PC-9 (cell line): ENCODE measurements at regions not wholly inside any gene's neighbourhood (a gene's known extent, or its start where the extent isn't known, plus 50 kb on each side); places are given as distances from the start of the nearest gene placed in this dataset.

Experiments
- BruUV-seq: library from RNA; stranded (reverse); fragments of 400-500 nt; replicated peaks from 2 replicates; lab custom pipeline; 2021; lab: Mats Ljungman, UMichigan
- CTCF ChIA-PET: fragments of 300-600 bp; sonication (Branson Sonifier 250); formaldehyde crosslinking; loops from one replicate; lab custom pipeline; 2022; ENCODE audit warnings: antibody characterized with exemption; lab: Charles Lee
- POLR2A ChIA-PET: fragments of 300-600 bp; sonication (Branson Sonifier 250); formaldehyde crosslinking; loops from one replicate; lab custom pipeline; 2022; ENCODE audit warnings: antibody characterized with exemption; ENCODE audit not compliant: unreplicated experiment; lab: Charles Lee
- DNase-seq, 2 experiments: peaks; one replicate each; pipeline versions ENCODE4 v3.0.0 to v3.0.0-alpha.2; 2015 to 2022; ENCODE audit warnings: mixed read lengths in 1 of 2
- H2AFZ ChIP-seq: fragments of 200-600 bp; sonication (generic); 2 replicates; pipeline ENCODE4 v1.8.1; 2017; ENCODE audit warnings: antibody characterized with exemption
- H3F3A ChIP-seq: fragments of 200-600 bp; sonication (generic); 2 replicates; pipeline ENCODE4 v1.8.1; 2017; ENCODE audit warnings: antibody characterized with exemption, mild to moderate bottlenecking, low read depth; ENCODE audit not compliant: insufficient read depth
- H3K27ac ChIP-seq: fragments of 200-600 bp; sonication (generic); 2 replicates; pipeline ENCODE4 v1.6.1; 2016; ENCODE audit warnings: mixed run types
- H3K27me3 ChIP-seq: fragments of 200-600 bp; sonication (generic); 2 replicates; pipeline ENCODE4 v1.6.1; 2016; ENCODE audit warnings: low read depth, mixed run types; ENCODE audit not compliant: insufficient read depth
- H3K36me3 ChIP-seq: fragments of 200-600 bp; sonication (generic); 2 replicates; pipeline ENCODE4 v1.6.1; 2016; ENCODE audit warnings: low read depth, mixed run types
- H3K4me1 ChIP-seq: fragments of 200-600 bp; sonication (generic); replicated peaks from 2 replicates; pipeline ENCODE4 v1.6.1; 2016; ENCODE audit warnings: mixed run types; ENCODE audit not compliant: insufficient read depth
- H3K4me2 ChIP-seq: fragments of 200-600 bp; sonication (generic); 2 replicates; pipeline ENCODE4 v1.6.1; 2017; ENCODE audit warnings: mixed run types
- H3K4me3 ChIP-seq: fragments of 200-600 bp; sonication (generic); 2 replicates; pipeline ENCODE4 v1.6.1; 2016; ENCODE audit warnings: mixed run types
- H3K79me2 ChIP-seq: fragments of 200-600 bp; sonication (generic); 2 replicates; pipeline ENCODE4 v1.6.1; 2017; ENCODE audit warnings: low read depth, mixed run types
- H3K9me2 ChIP-seq: fragments of 200-600 bp; sonication (generic); 2 replicates; pipeline ENCODE4 v1.8.1; 2017; ENCODE audit warnings: mild to moderate bottlenecking; ENCODE audit not compliant: insufficient read depth
- H3K9me3 ChIP-seq: fragments of 200-600 bp; sonication (generic); 2 replicates; pipeline ENCODE4 v1.8.1; 2016; ENCODE audit warnings: low read depth; ENCODE audit not compliant: insufficient read depth
- H4K20me1 ChIP-seq: fragments of 200-600 bp; sonication (generic); 2 replicates; pipeline ENCODE4 v1.8.1; 2017; ENCODE audit not compliant: insufficient read depth
- CTCF ChIP-seq: fragments of 200-600 bp; sonication (generic); conservative IDR thresholded peaks from 2 replicates; pipeline ENCODE4 v1.6.1; 2017; ENCODE audit warnings: mixed run types, antibody characterized with exemption, mild to moderate bottlenecking, moderate library complexity
- EZH2 ChIP-seq: fragments of 200-600 bp; sonication (generic); IDR thresholded peaks from 2 replicates; pipeline ENCODE4 v1.8.0; 2017; ENCODE audit warnings: antibody characterized with exemption, low read depth
- intact Hi-C: fragments of 100-400 bp; cut with micrococcal nuclease; formaldehyde crosslinking; loops from one replicate; pipeline ENCODE4 v1.10.0; 2022; ENCODE audit not compliant: unreplicated experiment

DNA sequence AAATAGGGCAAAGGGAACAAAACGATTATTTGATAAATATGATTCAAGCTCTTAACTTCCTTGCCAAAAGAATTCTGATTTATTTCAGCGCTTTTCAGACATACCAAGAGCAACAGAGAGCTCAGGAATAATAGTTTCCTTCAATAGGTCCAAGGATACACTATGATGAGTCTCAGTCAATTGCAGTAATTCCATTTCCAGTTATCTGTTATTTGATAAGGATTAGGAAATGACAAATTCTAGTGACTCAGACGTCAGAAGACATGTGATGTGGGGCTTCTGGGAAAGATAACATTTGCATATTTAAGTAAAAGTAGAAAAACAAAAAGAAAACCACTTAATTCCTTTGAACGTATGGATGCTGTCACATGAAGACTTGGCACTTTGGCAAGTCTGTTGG is 1250.8 kb upstream of the CDH18 start:
- H3K4me2 ChIP-seq, result no peak overlapping the region
- no peak for TF ChIP-seq EZH2
- no peak for TF ChIP-seq CTCF
- no peak overlapping the region for H3K27ac ChIP-seq
- H4K20me1 ChIP-seq, result no peaks in the 10 kb centered on the region
- no peak for DNase-seq
- H3K9me2 ChIP-seq, result no peaks in the 10 kb centered on the region
- no peaks in the 10 kb centered on the region for H3K36me3 ChIP-seq
- no peaks in the 10 kb centered on the region for H3K79me2 ChIP-seq
- H3F3A ChIP-seq, result no peaks in the 10 kb centered on the region
- no peaks in the 10 kb centered on the region for H3K27me3 ChIP-seq
- ChIA-PET POLR2A (no interaction called here), CTCF (no interaction called here)
- no peak overlapping the region for H2AFZ ChIP-seq
- BruUV-seq, result no TSS peak
- no peaks in the 10 kb centered on the region for H3K9me3 ChIP-seq
- intact Hi-C loops, result no loop called here
- no peaks in the 10 kb centered on the region for H3K4me1 ChIP-seq
- H3K4me3 ChIP-seq, result no peak overlapping the region

GRCh38 chr5:21237461-21237860 is 1249.5 kb upstream of the CDH18 start:
- no peak overlapping the region for H3K4me2 ChIP-seq
- CTCF ChIA-PET, result no interaction called here
- H3K9me2 ChIP-seq, result no peaks in the 10 kb centered on the region
- H3K9me3 ChIP-seq, result no peaks in the 10 kb centered on the region
- no TSS peak for BruUV-seq
- H3F3A ChIP-seq, result no peaks in the 10 kb centered on the region
- POLR2A ChIA-PET, result interaction anchor here (0.5 kb wide), 1 partner anchor 21 kb away, joined by 6 read pairs; no protein-coding TSS in a partner anchor
- H2AFZ ChIP-seq, result no peak overlapping the region
- H3K4me1 ChIP-seq, result no peaks in the 10 kb centered on the region
- H3K27ac ChIP-seq, result no peak overlapping the region
- TF ChIP-seq EZH2 (no peak), CTCF (no peak)
- no peaks in the 10 kb centered on the region for H4K20me1 ChIP-seq
- H3K27me3 ChIP-seq, result no peaks in the 10 kb centered on the region
- H3K4me3 ChIP-seq, result no peak overlapping the region
- H3K36me3 ChIP-seq, result no peaks in the 10 kb centered on the region
- intact Hi-C loops, result no loop called here
- no peak for DNase-seq
- no peaks in the 10 kb centered on the region for H3K79me2 ChIP-seq

DNA sequence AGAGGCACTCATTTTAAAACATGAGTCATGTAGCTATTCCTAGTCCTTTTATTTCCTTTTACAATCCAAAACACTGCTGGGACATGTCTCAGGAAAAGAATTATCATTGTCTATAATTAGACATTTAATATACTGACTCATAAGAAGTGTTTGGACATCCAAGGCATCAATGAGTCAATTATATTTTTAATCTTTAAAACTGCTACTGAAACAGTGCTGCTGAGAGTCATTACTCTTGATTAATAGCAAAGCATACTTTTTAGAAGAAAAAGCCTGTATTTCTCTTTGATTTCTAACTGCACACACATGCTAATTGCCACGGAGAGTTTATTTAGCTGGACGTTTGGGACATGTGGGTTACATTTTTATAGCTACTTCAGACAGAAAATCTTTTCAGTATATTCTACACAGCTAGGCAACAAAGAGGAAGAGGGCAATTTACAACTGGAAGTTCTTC is 1249.0 kb upstream of the CDH18 start:
- no peaks in the 10 kb centered on the region for H3K9me3 ChIP-seq
- BruUV-seq, result no TSS peak
- no peaks in the 10 kb centered on the region for H3F3A ChIP-seq
- intact Hi-C loops, result no loop called here
- no peak for DNase-seq
- no peaks in the 10 kb centered on the region for H3K27me3 ChIP-seq
- H3K4me1 ChIP-seq, result no peaks in the 10 kb centered on the region
- no peaks in the 10 kb centered on the region for H3K9me2 ChIP-seq
- no peak for TF ChIP-seq EZH2
- TF ChIP-seq CTCF, result no peak
- H2AFZ ChIP-seq, result no peak overlapping the region
- H3K4me3 ChIP-seq, result no peak overlapping the region
- no peaks in the 10 kb centered on the region for H3K79me2 ChIP-seq
- ChIA-PET CTCF (no interaction called here), POLR2A (interaction anchor here (0.5 to 0.6 kb wide), 2 partner anchors 21 to 41 kb away, joined by 5 to 6 read pairs; no protein-coding TSS in a partner anchor)
- no peak overlapping the region for H3K4me2 ChIP-seq
- H3K27ac ChIP-seq, result no peak overlapping the region
- H3K36me3 ChIP-seq, result no peaks in the 10 kb centered on the region
- no peaks in the 10 kb centered on the region for H4K20me1 ChIP-seq
